Stimulated activated naive CD8-positive, alpha-beta T cell treated with anti-CD3 and anti-CD28 coated beads, Interleukin-15, amount 100 ng/mL, for 72 hours (primary cell): ENCODE measurements at regions not wholly inside any gene's neighbourhood (a gene's known extent, or its start where the extent isn't known, plus 50 kb on each side); places are given as distances from the start of the nearest gene placed in this dataset.

ENCODE experiments used
- ATAC-seq: fragments of 150-1000 bp; cut with Tn5 transposase; 2 replicates; pipeline ENCODE4 v1.10.0; 2021; ENCODE audit warnings: mild to moderate bottlenecking, moderate library complexity
- DNase-seq, 2 donors: peaks; one replicate each; pipeline ENCODE4 v3.0.0; 2021 to 2022
- H3K27ac Mint-ChIP-seq, 2 donors: one replicate each; pipeline ENCODE4 v1.8.0; 2022; ENCODE audit warnings: mild to moderate bottlenecking in 2 of 2, mixed read lengths in 2 of 2, moderate library complexity in 2 of 2
- H3K27me3 Mint-ChIP-seq: one replicate; pipeline ENCODE4 v1.8.0; 2022; ENCODE audit warnings: mixed read lengths
- H3K4me1 Mint-ChIP-seq: one replicate; pipeline ENCODE4 v1.8.0; 2022; ENCODE audit warnings: mild to moderate bottlenecking, mixed read lengths
- H3K4me3 Mint-ChIP-seq, 2 donors: one replicate each; pipeline ENCODE4 v1.8.0; 2022; ENCODE audit warnings: mild to moderate bottlenecking in 2 of 2, mixed read lengths in 2 of 2, moderate library complexity in 1 of 2
- H3K9me3 Mint-ChIP-seq, 2 donors: one replicate each; pipeline ENCODE4 v1.8.0; 2022; ENCODE audit warnings: mixed read lengths in 2 of 2

DNA sequence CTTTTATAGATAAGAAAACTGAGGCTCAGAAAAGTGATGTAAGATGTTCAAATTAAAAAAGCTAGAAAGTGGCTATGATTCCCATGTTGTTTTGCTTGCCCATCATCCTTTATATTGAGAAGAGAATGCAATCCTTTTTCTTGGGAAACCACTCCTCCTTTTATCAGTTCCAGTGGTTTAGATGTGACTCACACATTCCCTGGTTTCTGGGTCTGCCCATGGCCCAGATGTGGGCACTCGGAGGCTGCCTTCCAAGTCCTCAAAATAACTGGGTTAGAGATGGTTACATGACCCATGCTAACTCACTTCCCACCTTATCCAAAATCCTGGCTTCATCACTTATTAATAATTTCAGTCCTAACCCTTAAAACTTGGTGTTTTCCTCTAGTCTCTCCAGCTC, 550.0 kb downstream of the MDFIC start:
- H3K9me3 Mint-ChIP-seq = no peaks in the 10 kb centered on the region

DNA sequence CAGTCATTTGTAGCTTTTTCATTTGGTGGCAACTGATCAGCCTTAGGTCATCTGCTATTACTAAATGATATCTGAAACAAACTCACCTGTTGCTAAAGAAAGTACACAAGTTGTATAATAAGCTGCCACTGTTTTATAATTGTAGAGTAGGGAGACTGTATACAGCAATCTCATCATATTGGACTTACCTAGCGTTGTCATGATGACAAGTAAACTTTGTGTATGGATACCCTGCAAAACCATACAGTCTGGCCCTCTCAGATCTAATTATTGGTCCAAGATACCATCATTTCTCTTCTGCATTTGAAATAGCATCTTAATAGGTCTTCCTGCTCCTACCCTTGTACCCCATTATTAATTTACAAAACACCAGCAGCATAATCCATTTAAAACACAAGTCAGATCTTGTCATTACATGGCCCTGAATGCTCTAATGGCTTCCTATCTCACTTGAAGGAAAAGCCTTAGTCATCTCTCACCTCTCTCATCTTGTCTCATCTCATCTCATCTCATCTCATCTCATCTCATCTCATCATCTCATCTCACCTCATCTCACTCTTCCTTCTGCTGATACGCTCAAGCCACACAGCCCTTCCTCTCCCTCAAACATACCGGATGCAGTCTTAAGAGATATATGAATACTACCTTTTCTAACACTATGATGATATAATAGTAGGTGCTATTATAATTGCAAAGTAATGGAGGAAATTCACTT, 540.6 kb downstream of the MDFIC start:
- no peaks in the 10 kb centered on the region for H3K27me3 Mint-ChIP-seq
- H3K4me3 Mint-ChIP-seq = no peak overlapping the region
- ATAC-seq = peak; percentile 49

More for the DNA sequence above, 550.0 kb downstream of the MDFIC start:
- no peak for DNase-seq
- Mint-ChIP-seq H3K27me3 (peaks cover 32% of the 10 kb centered on the region), H3K4me1 (peaks cover 4% of the 10 kb centered on the region), H3K27ac (no peak overlapping the region), H3K4me3 (no peak overlapping the region)
- no peak for ATAC-seq

DNA sequence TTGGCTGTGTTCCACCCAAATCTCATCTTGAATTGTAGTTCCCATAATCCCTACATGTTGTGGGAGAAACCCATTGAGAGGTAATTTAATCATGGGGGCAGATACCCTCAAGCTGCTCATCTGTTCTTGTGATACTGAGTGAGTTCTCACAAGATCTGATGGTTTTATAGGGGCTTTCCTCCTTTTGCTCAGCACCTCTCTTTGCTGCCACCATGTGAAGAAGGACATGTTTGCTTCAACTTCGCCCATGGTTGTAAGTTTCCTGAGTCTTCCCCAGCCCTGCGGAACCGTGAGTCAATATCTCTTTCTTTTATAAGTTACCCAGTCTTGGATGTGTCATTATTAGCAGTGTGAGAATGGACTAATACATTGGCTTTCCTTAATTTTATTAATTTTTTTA, 527.8 kb downstream of the MDFIC start:
- Mint-ChIP-seq H3K27ac (no peak overlapping the region), H3K27me3 (no peaks in the 10 kb centered on the region), H3K9me3 (no peaks in the 10 kb centered on the region), H3K4me3 (no peak overlapping the region), H3K4me1 (no peaks in the 10 kb centered on the region)
- DNase-seq (no peak), ATAC-seq (no peak)

More for the DNA sequence above, 540.6 kb downstream of the MDFIC start:
- Mint-ChIP-seq H3K4me1 (no peaks in the 10 kb centered on the region), H3K27ac (no peak overlapping the region), H3K9me3 (no peaks in the 10 kb centered on the region)
- no peak for DNase-seq

DNA sequence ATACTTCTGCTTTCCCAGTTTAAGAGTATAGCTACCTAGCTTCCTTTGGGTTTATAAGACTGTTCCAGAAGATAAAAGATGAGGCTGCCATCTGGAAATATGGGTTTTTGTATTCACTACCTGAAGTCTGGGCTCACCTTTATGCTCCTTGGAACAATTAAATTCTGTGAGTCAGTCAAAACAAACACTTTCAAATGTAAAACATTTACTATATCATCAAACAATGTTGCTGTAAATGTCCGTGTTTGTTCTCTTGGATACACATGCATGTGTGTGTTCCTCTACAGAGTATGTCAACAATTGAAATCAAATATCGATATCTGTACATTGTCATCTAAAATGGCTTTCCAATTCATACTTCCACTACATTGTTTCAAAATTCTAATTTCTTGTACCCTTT, 525.6 kb downstream of the MDFIC start:
- no peak for ATAC-seq
- H3K27me3 Mint-ChIP-seq = no peaks in the 10 kb centered on the region
- H3K4me1 Mint-ChIP-seq = no peaks in the 10 kb centered on the region
- no peak for DNase-seq
- no peak overlapping the region for H3K4me3 Mint-ChIP-seq
- no peak overlapping the region for H3K27ac Mint-ChIP-seq
- no peaks in the 10 kb centered on the region for H3K9me3 Mint-ChIP-seq

- DNase-seq (no peak), ATAC-seq (no peak)
- Mint-ChIP-seq H3K27ac (no peak overlapping the region), H3K4me3 (no peak overlapping the region), H3K27me3 (no peaks in the 10 kb centered on the region), H3K4me1 (no peaks in the 10 kb centered on the region), H3K9me3 (peaks cover 0 to 4% of the 10 kb centered on the region in 2 donors)
Observed at GRCh38 chr7:115441033-115441432, 519.1 kb downstream of the MDFIC start.

- DNase-seq (no peak), ATAC-seq (no peak)
- H3K4me3 Mint-ChIP-seq = no peak overlapping the region
- H3K27me3 Mint-ChIP-seq = no peaks in the 10 kb centered on the region
- H3K27ac Mint-ChIP-seq = no peak overlapping the region
- peaks cover 0 to 7% of the 10 kb centered on the region in 2 donors for H3K9me3 Mint-ChIP-seq
- no peaks in the 10 kb centered on the region for H3K4me1 Mint-ChIP-seq
Observed at GRCh38 chr7:115435178-115435577, 513.3 kb downstream of the MDFIC start.

GRCh38 chr7:115429918-115430317, 508.0 kb downstream of the MDFIC start:
- Mint-ChIP-seq H3K27me3 (no peaks in the 10 kb centered on the region), H3K9me3 (no peaks in the 10 kb centered on the region), H3K27ac (no peak overlapping the region), H3K4me3 (no peak overlapping the region), H3K4me1 (no peaks in the 10 kb centered on the region)
- DNase-seq = no peak
- ATAC-seq = no peak

GRCh38 chr7:115417662-115418061, 495.8 kb downstream of the MDFIC start:
- DNase-seq (no peak), ATAC-seq (no peak)
- Mint-ChIP-seq H3K9me3 (no peaks in the 10 kb centered on the region), H3K27me3 (no peaks in the 10 kb centered on the region), H3K4me1 (no peaks in the 10 kb centered on the region), H3K4me3 (no peak overlapping the region), H3K27ac (no peak overlapping the region)

DNA sequence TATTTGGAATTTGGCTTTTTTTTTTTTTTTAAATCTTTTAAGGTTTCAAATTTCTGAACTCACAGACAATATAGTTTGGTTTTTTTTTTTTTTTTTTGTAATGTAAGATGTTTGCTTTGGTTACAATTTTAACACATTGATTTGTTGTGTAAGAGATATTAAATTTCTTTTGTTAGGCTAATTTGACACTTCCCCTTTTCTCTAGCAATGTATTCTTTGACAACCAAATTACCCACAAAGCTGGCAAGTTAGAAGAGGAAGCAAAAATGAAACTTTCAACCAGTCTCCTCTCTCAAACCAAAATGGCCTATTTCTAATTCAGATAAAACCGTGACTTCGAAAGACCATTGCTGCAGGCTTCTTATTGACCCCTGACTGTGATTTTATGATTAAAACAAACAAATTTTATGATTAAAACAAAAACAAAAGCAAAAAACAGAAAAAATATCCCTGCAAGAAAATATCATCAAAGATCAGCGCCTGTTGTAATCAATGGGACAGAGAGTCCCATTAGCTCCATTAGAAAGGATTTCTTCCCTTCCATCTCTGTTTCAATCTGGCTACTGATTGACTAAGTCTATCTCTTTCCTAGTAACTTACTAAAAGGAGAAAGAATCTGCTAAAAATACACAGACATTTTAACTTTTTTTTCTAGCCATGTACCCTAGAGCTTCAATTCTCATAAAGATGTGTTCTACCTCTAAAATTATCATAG, 489.2 kb downstream of the MDFIC start:
- Mint-ChIP-seq H3K27me3 (no peaks in the 10 kb centered on the region), H3K4me3 (no peak overlapping the region), H3K4me1 (no peaks in the 10 kb centered on the region), H3K27ac (no peak overlapping the region), H3K9me3 (no peaks in the 10 kb centered on the region)
- ATAC-seq (no peak), DNase-seq (no peak)

- Mint-ChIP-seq H3K27ac (no peak overlapping the region), H3K4me1 (no peaks in the 10 kb centered on the region), H3K4me3 (no peak overlapping the region), H3K27me3 (no peaks in the 10 kb centered on the region), H3K9me3 (no peaks in the 10 kb centered on the region)
- DNase-seq (no peak), ATAC-seq (no peak)
Observed at GRCh38 chr7:115410434-115410820, 488.5 kb downstream of the MDFIC start.

DNA sequence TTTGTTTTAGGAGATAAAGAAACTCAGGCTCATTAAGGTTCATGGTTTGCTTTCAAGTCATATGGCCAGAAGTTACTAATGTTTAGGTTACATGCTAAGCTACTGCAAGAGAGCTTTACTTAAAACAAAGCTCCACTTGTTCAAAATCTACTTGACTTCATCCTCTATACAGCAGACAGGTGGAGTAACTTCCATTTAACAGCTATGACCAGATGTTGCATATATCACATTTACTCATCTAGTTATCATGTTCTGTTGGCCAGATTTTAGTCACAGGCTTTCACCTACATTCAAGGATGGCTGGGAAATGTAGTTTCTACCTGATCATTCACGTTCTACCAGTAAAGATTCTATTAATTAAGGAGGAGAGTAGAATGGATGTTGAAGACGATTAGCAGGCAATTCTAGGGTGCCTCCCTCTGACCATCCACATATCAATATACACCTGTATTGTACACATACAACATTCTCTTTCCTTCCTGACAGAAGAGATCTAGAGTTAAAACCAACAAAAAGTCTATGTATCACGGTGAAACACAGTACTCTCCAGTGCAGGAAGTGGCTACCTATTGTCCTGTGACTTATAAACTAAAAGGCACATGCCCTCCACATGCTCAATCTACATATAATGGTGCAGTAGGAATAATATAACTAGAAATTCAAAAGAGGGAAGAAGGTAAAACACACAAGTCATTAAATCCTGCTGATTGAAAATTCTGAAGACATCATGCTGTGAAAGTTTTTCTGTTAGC, 488.0 kb downstream of the MDFIC start:
- no peaks in the 10 kb centered on the region for H3K9me3 Mint-ChIP-seq
- ATAC-seq (no peak), DNase-seq (no peak)
- H3K27ac Mint-ChIP-seq = no peak overlapping the region
- no peaks in the 10 kb centered on the region for H3K4me1 Mint-ChIP-seq
- no peak overlapping the region for H3K4me3 Mint-ChIP-seq
- H3K27me3 Mint-ChIP-seq = no peaks in the 10 kb centered on the region

GRCh38 chr7:115406219-115406618, 484.3 kb downstream of the MDFIC start:
- Mint-ChIP-seq H3K4me1 (no peaks in the 10 kb centered on the region), H3K27ac (no peak overlapping the region), H3K27me3 (no peaks in the 10 kb centered on the region), H3K4me3 (no peak overlapping the region), H3K9me3 (no peaks in the 10 kb centered on the region)
- no peak for DNase-seq
- no peak for ATAC-seq

- Mint-ChIP-seq H3K27me3 (no peaks in the 10 kb centered on the region), H3K27ac (no peak overlapping the region), H3K4me3 (no peak overlapping the region), H3K4me1 (no peaks in the 10 kb centered on the region), H3K9me3 (peaks cover 0 to 4% of the 10 kb centered on the region in 2 donors)
- ATAC-seq (no peak), DNase-seq (no peak)
Observed at GRCh38 chr7:115387137-115387536, 465.2 kb downstream of the MDFIC start.

GRCh38 chr7:115379321-115379720, 457.4 kb downstream of the MDFIC start:
- DNase-seq (no peak), ATAC-seq (no peak)
- H3K27me3 Mint-ChIP-seq = no peaks in the 10 kb centered on the region
- H3K9me3 Mint-ChIP-seq = no peaks in the 10 kb centered on the region
- no peak overlapping the region for H3K4me3 Mint-ChIP-seq
- no peak overlapping the region for H3K27ac Mint-ChIP-seq
- H3K4me1 Mint-ChIP-seq = no peaks in the 10 kb centered on the region

DNA sequence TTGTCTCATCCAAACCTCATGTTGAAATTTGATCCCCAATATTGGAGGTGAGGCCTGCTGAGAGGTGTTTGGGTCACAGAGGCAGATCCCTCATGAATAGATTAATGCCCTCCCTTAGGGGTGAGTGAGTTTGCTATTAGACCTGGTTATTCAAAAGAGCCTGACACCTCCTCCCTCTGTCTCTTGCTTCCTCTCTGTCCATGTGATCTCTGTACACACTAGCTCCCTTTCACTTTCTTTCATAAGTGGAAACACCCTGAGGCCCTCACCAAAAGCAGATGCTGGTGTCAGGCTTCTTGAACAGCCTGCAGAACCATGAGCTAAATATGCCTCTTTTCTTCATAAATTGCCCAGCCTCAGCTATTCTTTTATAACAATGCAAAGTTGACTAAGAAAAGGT, 447.1 kb downstream of the MDFIC start:
- no peaks in the 10 kb centered on the region for H3K27me3 Mint-ChIP-seq
- H3K4me3 Mint-ChIP-seq = no peak overlapping the region
- no peak overlapping the region for H3K27ac Mint-ChIP-seq
- no peak for DNase-seq
- no peak for ATAC-seq
- H3K9me3 Mint-ChIP-seq = no peaks in the 10 kb centered on the region
- no peaks in the 10 kb centered on the region for H3K4me1 Mint-ChIP-seq

GRCh38 chr7:115363916-115364315, 442.0 kb downstream of the MDFIC start:
- DNase-seq (no peak), ATAC-seq (no peak)
- no peaks in the 10 kb centered on the region for H3K27me3 Mint-ChIP-seq
- H3K27ac Mint-ChIP-seq = no peak overlapping the region
- H3K9me3 Mint-ChIP-seq = no peaks in the 10 kb centered on the region
- no peaks in the 10 kb centered on the region for H3K4me1 Mint-ChIP-seq
- no peak overlapping the region for H3K4me3 Mint-ChIP-seq
